A549 (cell line): ENCODE measurements at regions not wholly inside any gene's neighbourhood (a gene's known extent, or its start where the extent isn't known, plus 50 kb on each side); places are given as distances from the start of the nearest gene placed in this dataset.

Experiments used
- ATAC-seq, 2 experiments: fragments of 200-7000 bp in 1 of 2; fragments of >200 bp in 1 of 2; cut with Nextera tagmentation in 1 of 2; cut with Tn5 transposase in 1 of 2; 3 replicates each; pipeline versions ENCODE4 v1.8.0 to v1.9.1; 2018 to 2020; ENCODE audit warnings: mild to moderate bottlenecking in 1 of 2, moderate library complexity in 1 of 2
- CTCF ChIA-PET: fragments of 300-600 bp; sonication (Branson Sonifier 250); formaldehyde crosslinking; extraction: SDS; loops from one replicate; lab custom pipeline; 2021; ENCODE audit warnings: antibody characterized with exemption, inconsistent platforms; lab: Yijun Ruan, JAX
- POLR2A ChIA-PET: fragments of 350-600 bp; formaldehyde crosslinking; extraction: SDS; loops from one replicate; lab custom pipeline; 2021; ENCODE audit warnings: antibody characterized with exemption, inconsistent platforms; lab: Yijun Ruan, JAX
- DNase-seq, 2 experiments: peaks; one replicate each; pipeline versions ENCODE4 v3.0.0 to v3.0.0-alpha.2; 2011 to 2016; ENCODE audit warnings: low read depth in 1 of 2, low spot score in 1 of 2
- FAIRE-seq: peaks from 2 replicates; lab custom pipeline; 2011; peaks lifted over from hg19 to GRCh38; lab: Jason Lieb, UNC
- H3K27ac ChIP-seq, 2 experiments: fragments of >200 bp; sonication (Bioruptor Twin); formaldehyde crosslinking; 3 replicates each; pipeline ENCODE4 v1.5.1; 2016 to 2017
- H3K4me1 ChIP-seq: fragments of >200 bp; sonication (Bioruptor Twin); formaldehyde crosslinking; 3 replicates; pipeline ENCODE4 v1.6.1; 2016
- H3K4me2 ChIP-seq: fragments of >200 bp; sonication (Bioruptor Twin); formaldehyde crosslinking; 3 replicates; pipeline ENCODE4 v1.6.1; 2016
- H3K4me3 ChIP-seq: fragments of >200 bp; sonication (Bioruptor Twin); formaldehyde crosslinking; 3 replicates; pipeline ENCODE4 v1.5.1; 2016
- H3K9me3 ChIP-seq: fragments of >200 bp; sonication (Bioruptor Twin); formaldehyde crosslinking; 3 replicates; pipeline ENCODE4 v1.6.1; 2016
- BCL3 ChIP-seq: fragments of >200 bp; sonication (Bioruptor Twin); formaldehyde crosslinking; IDR thresholded peaks from 3 replicates; pipeline ENCODE4 v1.6.1; 2016
- CEBPB ChIP-seq, 2 experiments: fragments of >200 bp in 1 of 2; sonication (Bioruptor Twin) in 1 of 2; formaldehyde crosslinking in 1 of 2; IDR thresholded peaks; 2 replicates each; pipeline ENCODE4 v1.6.1; 2012 to 2016
- ELK1 ChIP-seq: fragments of 150-350 bp; IDR thresholded peaks from 2 replicates; pipeline ENCODE4 v1.6.1; 2014; ENCODE audit warnings: low read depth, mild to moderate bottlenecking, low read length
- FOSB ChIP-seq: fragments of 250-450 bp; sonication (Bioruptor Pico); IDR thresholded peaks from 2 replicates; pipeline ENCODE4 v1.5.0; 2020; ENCODE audit warnings: mild to moderate bottlenecking, moderate library complexity
- FOSL2 ChIP-seq, 2 experiments: fragments of 450-650 bp in 1 of 2; fragments of >200 bp in 1 of 2; sonication (Bioruptor Twin) in 1 of 2; formaldehyde crosslinking; IDR thresholded peaks; 2 replicates each; pipeline versions ENCODE4 v1.5.0 to v1.6.1; 2016 to 2020; ENCODE audit warnings: mild to moderate bottlenecking in 1 of 2, moderate library complexity in 1 of 2
- HMGXB4 ChIP-seq: fragments of 250-450 bp; sonication (Bioruptor Pico); IDR thresholded peaks from 2 replicates; pipeline ENCODE4 v1.5.0; 2021; ENCODE audit warnings: mild to moderate bottlenecking, moderate library complexity, borderline replicate concordance
- HOXB13 ChIP-seq: fragments of 250-450 bp; sonication (Bioruptor Pico); IDR thresholded peaks from 2 replicates; pipeline ENCODE4 v1.5.0; 2020; ENCODE audit warnings: low read depth, mild to moderate bottlenecking, moderate library complexity
- JUNB ChIP-seq: fragments of >200 bp; sonication (Bioruptor Twin); formaldehyde crosslinking; IDR thresholded peaks from 2 replicates; pipeline ENCODE4 v1.6.1; 2016
- PBX3 ChIP-seq: IDR thresholded peaks from 2 replicates; pipeline ENCODE4 v1.6.1; 2012
- PHF8 ChIP-seq: fragments of 200-600 bp; sonication (generic); IDR thresholded peaks from 2 replicates; pipeline ENCODE4 v1.6.1; 2016; ENCODE audit warnings: low read depth, mild to moderate bottlenecking, antibody characterized with exemption, moderate library complexity, borderline replicate concordance
- POLR2AphosphoS2 ChIP-seq: conservative IDR thresholded peaks from 2 replicates; pipeline ENCODE4 v1.6.1; 2012; ENCODE audit warnings: low read length, improper control_type of control experiment, inconsistent platforms
- RAD21 ChIP-seq, 2 experiments: fragments of >200 bp in 1 of 2; sonication (Bioruptor Twin) in 1 of 2; formaldehyde crosslinking in 1 of 2; IDR thresholded peaks in 1 of 2; conservative IDR thresholded peaks in 1 of 2; 2 replicates in 1 of 2; 3 replicates in 1 of 2; pipeline ENCODE4 v1.6.1; 2012 to 2018; ENCODE audit warnings: inconsistent platforms in 1 of 2
- RARB ChIP-seq: fragments of 250-450 bp; sonication (Bioruptor Pico); IDR thresholded peaks from 2 replicates; pipeline ENCODE4 v1.8.0; 2021; ENCODE audit warnings: mild to moderate bottlenecking, moderate library complexity
- RCOR1 ChIP-seq: fragments of 150-350 bp; IDR thresholded peaks from 2 replicates; pipeline ENCODE4 v1.6.1; 2014; ENCODE audit warnings: antibody characterized with exemption, low read length, low read depth
- WGBS: methylation state at CpG from one replicate; pipeline ENCODE4 v1.1.6; 2017; ENCODE audit errors: missing lambda C conversion rate; 5-methylcytosine and 5-hydroxymethylcytosine counted together
- TF ChIP-seq, protein P1 (sequence below): IDR thresholded peaks from 2 replicates; pipeline ENCODE4 v1.6.1; 2012
- TF ChIP-seq, protein P2 (sequence below): fragments of 200-600 bp; sonication (generic); IDR thresholded peaks from 2 replicates; pipeline ENCODE4 v1.6.1; 2016; ENCODE audit warnings: antibody characterized with exemption, mild to moderate bottlenecking, moderate library complexity
- TF ChIP-seq, protein P3 (sequence below): fragments of >200 bp; sonication (Bioruptor Twin); formaldehyde crosslinking; IDR thresholded peaks from 2 replicates; pipeline ENCODE4 v1.6.1; 2016

DNA sequence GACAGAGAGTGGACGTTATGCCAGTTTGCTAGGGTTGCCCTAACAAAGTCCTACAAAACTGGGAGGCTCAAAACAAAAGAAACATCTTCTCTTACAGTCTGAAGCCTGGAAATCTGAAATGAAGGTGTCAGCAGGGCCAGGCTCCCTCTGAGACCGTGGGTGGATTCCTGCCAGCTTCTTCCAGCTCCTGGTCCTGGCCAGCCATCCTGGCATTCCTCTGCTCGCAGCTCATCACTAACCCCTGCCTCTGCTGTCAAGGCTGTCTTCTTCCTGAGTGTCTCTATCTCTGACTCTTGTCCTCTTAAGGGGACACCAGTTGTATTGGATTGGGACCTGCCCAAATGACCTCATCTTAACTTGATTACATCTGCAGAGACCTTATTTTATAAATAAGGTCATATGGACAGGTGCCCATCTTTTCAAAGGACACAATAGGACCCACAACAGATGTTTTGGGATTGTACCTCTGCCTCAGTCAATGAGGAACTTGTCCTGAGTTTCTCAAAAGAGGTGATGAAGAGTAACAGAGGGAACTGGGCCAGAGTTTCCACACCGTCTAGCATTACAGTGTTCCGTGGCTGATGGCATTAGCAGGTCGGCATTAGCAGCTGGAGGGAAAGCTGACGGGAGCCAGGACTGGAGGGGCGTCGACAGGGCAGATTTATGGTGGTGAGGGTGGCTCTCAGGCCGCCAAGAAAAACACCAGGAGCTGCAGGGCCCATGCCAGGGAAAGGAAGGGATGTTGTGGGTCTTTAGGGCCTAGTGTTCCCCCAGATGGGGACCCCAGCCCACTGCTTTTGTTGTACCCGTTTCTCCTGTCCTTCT is 157.3 kb downstream of the TBXT start:
- TF ChIP-seq, protein P1, sequence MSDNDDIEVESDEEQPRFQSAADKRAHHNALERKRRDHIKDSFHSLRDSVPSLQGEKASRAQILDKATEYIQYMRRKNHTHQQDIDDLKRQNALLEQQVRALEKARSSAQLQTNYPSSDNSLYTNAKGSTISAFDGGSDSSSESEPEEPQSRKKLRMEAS, result no peak
- TF ChIP-seq ELK1 (no peak), HOXB13 (CRISPR knock-in tag) (no peak), PHF8 (no peak), FOSL2 (IDR thresholded peaks at IDR 0.05) (no peak), FOSL2 (CRISPR knock-in tag; IDR thresholded peaks at IDR 0.05) (no peak), RAD21 (conservative IDR thresholded peaks at IDR 0.05 in 1 of 2, IDR thresholded peaks at IDR 0.05 in 1 of 2) (no peak), FOSB (CRISPR knock-in tag) (no peak), RCOR1 (no peak), CEBPB (IDR thresholded peaks at IDR 0.05) (no peak), BCL3 (no peak)
- TF ChIP-seq, protein P2, sequence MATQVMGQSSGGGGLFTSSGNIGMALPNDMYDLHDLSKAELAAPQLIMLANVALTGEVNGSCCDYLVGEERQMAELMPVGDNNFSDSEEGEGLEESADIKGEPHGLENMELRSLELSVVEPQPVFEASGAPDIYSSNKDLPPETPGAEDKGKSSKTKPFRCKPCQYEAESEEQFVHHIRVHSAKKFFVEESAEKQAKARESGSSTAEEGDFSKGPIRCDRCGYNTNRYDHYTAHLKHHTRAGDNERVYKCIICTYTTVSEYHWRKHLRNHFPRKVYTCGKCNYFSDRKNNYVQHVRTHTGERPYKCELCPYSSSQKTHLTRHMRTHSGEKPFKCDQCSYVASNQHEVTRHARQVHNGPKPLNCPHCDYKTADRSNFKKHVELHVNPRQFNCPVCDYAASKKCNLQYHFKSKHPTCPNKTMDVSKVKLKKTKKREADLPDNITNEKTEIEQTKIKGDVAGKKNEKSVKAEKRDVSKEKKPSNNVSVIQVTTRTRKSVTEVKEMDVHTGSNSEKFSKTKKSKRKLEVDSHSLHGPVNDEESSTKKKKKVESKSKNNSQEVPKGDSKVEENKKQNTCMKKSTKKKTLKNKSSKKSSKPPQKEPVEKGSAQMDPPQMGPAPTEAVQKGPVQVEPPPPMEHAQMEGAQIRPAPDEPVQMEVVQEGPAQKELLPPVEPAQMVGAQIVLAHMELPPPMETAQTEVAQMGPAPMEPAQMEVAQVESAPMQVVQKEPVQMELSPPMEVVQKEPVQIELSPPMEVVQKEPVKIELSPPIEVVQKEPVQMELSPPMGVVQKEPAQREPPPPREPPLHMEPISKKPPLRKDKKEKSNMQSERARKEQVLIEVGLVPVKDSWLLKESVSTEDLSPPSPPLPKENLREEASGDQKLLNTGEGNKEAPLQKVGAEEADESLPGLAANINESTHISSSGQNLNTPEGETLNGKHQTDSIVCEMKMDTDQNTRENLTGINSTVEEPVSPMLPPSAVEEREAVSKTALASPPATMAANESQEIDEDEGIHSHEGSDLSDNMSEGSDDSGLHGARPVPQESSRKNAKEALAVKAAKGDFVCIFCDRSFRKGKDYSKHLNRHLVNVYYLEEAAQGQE, result no peak
- FAIRE-seq (no peak), DNase-seq (no peak), ATAC-seq (no peak)
- H3K9me3 ChIP-seq, result no peaks in the 10 kb centered on the region
- POLR2A ChIA-PET, result interaction anchor here (2.3 kb wide), 1 partner anchor 87 kb away, joined by 8 read pairs; no protein-coding TSS in a partner anchor
- H3K4me2 ChIP-seq, result peak overlapping the region; percentile 99
- 68% methylated on average over 11 of the region's 11 CpGs for WGBS
- peaks cover 32% of the 10 kb centered on the region for H3K4me1 ChIP-seq
- no peak overlapping the region for H3K4me3 ChIP-seq
- CTCF ChIA-PET, result interaction anchor here (0.9 to 5.8 kb wide), 4 partner anchors 29 to 91 kb away, joined by 3 to 52 read pairs (median 4); no protein-coding TSS in a partner anchor
- H3K27ac ChIP-seq, result peak overlapping the region; percentile 99

GRCh38 chr6:166009385-166010031 is 158.1 kb downstream of the TBXT start:
- CTCF ChIA-PET, result interaction anchor here (0.6 to 5.8 kb wide), 4 partner anchors 28 to 96 kb away, joined by 3 to 52 read pairs (median 3); no protein-coding TSS in a partner anchor
- ATAC-seq, result no peak
- peak in 1 of 2 experiments; percentile 45 for DNase-seq
- no peak for FAIRE-seq
- WGBS, result 36% methylated on average over 8 of the region's 8 CpGs
- Histone ChIP-seq H3K27ac (peak overlapping the region; percentile 99), H3K4me3 (peak overlapping the region; percentile 58), H3K9me3 (peaks cover 4% of the 10 kb centered on the region; the same call in 2 of the 3 replicates), H3K4me1 (peaks cover 39% of the 10 kb centered on the region), H3K4me2 (peak overlapping the region; percentile 99)
- no peak for TF ChIP-seq JUNB
- no peak for TF ChIP-seq PBX3
- no peak for TF ChIP-seq POLR2AphosphoS2
- TF ChIP-seq RARB (CRISPR knock-in tag), result 0 out of 2 replicates have a peak, but pooled peaks have one; percentile 32
- TF ChIP-seq CEBPB (IDR thresholded peaks at IDR 0.05), result peak in 1 of 2 experiments; percentile 54; a peak in 2 of 4 replicates
- TF ChIP-seq, protein P3, sequence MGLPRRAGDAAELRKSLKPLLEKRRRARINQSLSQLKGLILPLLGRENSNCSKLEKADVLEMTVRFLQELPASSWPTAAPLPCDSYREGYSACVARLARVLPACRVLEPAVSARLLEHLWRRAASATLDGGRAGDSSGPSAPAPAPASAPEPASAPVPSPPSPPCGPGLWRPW, result no peak
- TF ChIP-seq HMGXB4 (CRISPR knock-in tag), result no peak
- POLR2A ChIA-PET, result interaction anchor here (2.3 kb wide), 1 partner anchor 88 kb away, joined by 8 read pairs; no protein-coding TSS in a partner anchor
